ENCODE measurements at regions not wholly inside any gene's neighbourhood (a gene's known extent, or its start where the extent isn't known, plus 50 kb on each side); places are given as distances from the start of the nearest gene placed in this dataset.
"Not testable (repeated sequence)": the region's sequence is repeated elsewhere in the genome, so short reads cannot be mapped to it uniquely, and the experiment has no call there.

DNA sequence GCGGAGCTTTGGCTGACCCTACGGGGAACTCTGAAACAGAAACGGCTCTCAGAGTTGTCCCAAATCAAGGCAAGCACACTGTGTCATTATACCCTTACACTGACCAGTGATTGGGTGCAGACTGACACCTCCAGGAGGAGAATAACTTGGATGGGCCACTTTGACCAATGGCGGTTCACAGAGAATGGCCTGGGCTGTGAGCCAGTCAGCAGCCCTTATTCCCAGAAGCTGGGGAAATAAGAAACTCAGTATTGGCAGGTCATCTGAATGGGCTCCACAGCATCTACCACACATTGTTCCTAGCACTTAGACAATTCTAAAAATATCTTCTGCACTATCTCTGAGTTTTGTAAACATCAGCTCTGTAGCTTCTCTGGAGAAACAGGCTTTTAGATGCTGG is 265.2 kb downstream of the ADGRL2 start:
- DNase-seq: no peak

DNA sequence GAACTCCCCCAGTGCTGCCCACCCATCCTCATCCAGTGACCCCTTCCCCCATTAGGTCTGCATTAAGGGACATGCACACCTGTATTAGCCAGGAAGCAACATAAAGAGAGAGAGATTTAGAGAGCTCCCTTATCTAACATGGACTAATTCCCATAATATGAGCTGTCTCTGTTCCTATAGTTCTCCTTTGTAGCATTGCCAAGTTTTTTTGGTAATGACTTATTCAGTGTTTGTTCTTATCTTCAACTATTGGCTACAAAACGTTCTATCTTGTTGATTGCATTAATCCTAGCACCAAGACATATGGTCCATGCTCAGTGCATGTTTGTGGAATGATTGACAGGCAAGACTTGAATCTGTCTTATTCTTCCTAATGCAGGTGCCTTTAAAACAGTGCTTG is 264.0 kb downstream of the ADGRL2 start:
- no peak for DNase-seq

DNA sequence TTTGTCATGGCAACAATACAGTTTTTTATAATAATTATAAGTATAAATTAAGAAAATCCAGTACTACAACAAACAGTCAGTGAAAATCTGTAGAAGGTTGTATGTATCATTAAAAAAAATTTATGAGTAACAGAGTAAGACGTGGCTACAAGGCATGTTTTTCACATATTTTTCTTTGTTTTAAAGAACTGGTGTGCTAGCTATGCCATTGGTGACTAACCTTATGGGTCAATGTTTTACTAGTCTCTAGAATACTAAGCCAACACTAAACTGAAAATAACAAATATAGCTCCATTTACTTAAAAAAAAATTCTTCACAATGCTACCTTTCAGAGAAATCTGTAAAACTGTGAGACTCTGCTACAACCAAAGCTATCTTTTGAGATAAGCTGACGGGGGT is 261.5 kb downstream of the ADGRL2 start:
- DNase-seq: no peak

DNA sequence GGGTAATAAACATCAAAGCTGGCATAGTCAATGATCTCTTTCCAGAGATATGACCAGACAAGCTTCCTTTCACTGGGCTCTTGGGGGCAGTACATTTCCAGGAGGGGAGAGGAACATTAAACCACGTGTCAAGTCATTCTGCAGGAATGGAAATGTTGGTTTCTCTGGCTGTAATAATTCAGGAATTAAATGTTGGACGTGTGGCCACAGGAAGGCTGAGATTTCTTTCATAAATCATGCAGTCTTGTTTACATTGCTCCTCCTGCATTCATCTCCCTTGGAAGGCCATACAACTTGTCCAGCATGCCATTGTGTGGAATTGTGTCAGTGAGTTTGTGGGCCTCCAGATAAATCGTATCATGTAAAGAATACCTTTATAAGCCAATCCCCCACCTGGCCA is 259.2 kb downstream of the ADGRL2 start:
- DNase-seq: no peak

DNA sequence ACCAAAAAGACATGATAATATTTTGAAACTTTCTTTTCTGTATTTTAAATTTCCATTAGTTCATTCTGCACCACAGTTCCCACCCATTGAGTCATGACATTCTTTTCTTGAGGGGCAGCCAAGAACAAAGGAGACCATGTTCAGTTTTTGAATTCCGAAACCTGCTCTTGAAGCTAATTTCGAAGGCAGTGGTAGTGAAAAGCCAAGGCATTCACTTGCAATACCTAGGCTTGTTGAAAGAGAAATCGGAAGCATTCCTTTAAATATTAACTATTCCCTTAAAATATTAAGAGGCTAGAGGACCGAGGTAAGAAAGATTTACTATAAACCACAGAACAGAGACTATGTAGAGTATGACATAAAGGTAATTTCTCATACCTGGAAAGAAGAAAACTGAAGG is 256.3 kb downstream of the ADGRL2 start:
- DNase-seq: no peak

DNA sequence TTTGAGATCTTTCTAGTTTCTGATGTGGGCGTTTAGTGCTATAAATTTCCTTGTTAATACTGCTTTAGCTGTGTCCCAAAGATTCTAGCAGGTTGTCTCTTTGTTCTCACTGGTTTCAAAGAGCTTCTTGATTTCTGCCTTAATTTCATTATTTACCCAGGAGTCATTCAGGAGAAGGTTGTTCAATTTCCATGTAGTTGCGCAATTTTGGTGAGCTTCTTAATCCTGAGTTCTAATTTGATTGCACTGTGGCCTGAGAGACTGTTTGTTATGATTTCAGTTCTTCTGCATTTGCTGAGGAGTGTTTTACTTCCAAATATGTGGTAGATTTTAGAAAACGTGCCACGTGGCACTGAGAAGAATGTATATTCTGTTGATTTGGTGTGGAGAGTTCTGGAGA is 254.6 kb downstream of the ADGRL2 start:
- not testable (repeated sequence) for DNase-seq

DNA sequence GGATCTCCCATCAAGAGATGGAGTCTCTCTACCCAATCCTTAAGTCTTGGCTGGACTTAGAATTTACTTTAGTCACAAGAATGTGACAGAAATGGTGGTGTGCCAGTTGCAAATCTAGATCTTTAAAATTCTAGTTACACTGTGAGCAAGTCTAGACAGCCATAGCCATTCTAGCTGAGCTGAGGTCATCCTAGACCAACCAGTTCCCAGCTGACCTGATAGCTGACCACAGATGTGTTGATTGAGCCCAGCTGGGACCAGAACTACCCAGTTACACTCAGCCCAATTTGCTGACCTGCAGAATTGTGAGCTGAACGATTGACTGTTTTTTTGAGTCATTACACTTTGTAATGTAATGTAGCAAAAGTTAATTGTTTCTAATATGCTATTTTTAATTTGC is 251.8 kb downstream of the ADGRL2 start:
- no peak for DNase-seq

DNA sequence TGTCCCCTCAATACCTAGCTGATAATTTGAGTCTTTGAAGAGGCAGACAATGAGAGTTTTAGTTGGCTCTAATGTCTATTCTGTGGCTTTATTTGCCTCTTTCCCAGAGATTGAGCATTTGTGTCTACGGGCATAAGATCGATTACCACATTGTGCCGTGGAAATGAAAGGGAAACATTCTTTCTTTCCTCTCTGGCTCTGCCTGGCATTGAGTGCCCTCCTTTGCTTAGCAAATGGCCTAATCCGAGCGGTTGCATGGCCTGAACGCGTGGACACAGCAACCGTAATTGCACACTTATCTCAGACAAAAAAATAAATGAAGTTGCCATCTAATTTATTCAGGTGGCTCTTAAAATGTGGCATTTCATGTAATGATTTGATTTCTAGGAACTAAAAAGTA is 247.9 kb downstream of the ADGRL2 start:
- DNase-seq: no peak

DNA sequence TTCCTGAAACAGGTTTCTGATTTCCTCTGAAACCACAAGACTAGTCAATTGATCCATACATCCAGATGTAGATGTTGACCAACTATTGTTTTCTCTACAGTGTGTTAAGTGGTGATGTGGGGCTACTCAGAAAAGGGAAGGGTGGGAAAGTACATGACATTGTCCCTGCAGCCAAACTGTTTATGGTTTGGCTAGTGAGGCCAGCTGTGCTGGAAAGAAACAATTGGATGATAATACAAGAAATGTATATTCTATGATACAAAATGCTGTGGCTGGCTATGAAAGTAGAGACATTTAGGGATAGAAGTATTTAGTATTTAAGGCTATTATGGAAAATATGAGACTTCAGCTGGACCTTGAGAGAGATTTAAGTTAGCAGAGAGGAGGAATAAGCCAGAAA is 244.5 kb downstream of the ADGRL2 start:
- DNase-seq: no peak

DNA sequence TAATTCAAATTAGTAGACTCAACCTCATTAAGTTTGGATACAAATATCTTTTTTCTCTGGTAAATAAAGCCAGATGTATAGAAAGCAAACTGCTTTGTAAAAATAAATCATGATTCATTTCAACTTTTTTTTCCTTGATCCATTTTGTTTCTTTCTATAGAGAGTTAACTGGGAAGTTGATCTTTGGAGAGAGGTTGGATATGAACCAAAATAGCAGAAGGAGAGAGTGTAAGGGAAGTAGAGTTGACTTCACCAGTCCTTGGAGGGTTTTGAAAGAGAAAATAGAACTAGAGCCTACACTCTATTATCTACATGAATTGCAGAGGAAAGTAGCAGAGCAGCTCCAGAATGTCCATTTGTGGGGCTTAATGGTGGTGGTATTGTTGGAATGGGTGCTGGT is 243.8 kb downstream of the ADGRL2 start:
- DNase-seq: no peak

DNA sequence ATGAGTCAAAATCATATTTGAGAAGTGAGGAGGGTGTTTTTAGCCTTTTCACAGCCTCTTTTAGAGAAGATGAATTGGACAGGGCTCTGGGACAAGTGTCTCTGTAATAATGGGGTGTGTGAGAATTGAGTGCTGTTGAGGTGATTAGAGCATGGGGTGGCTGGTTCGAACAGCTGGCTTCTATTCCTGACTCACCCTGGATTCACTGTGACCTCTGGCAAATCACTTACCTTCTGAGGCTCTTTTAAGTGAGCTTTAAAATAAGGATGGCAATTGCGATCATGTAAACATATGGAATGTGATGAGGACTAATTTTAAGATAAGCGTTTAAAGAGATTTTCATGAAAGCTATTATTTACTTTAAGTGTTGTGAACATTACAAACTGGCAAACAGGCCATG is 243.4 kb downstream of the ADGRL2 start:
- DNase-seq: no peak

DNA sequence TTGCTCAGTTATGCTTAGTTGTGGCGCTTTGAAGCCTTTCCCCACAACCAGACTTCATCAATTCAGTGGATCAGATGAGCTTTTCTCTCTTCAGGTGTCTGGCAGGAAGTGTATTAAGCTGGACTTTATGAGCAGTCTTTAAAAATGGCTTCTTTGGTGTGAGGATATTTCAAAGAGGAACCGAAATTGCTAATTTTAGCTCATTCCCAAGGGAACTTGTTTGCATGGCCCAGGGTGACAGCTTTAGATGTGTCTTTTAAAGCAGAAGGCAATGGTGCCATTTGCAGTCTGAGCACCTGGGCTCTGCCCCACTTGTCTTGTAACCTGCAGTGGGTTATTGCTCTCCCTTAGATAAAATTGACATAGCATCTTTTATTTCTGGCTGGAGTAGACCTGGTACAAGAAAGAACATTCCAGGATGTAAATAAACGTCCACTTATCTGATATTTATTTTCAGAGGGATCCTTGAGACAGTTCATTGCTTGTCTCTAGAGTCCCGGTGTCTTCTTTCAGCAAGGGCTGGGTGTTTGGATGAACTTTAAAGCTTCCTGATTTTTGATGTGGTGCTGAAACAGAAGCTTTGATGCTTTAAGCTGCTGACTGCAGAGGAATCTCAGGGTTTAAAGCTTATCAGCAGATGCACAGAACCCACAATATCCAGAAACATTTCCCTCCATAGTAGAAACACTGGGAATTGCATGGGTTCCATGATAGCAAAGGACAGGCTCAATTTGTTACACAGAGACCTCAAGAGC is 241.7 kb downstream of the ADGRL2 start:
- DNase-seq: no peak

All from NCI-H2081 treated with DMSO at 0.1 percent for 48 hours (cell line).